ENCODE measurements at regions not wholly inside any gene's neighbourhood (a gene's known extent, or its start where the extent isn't known, plus 50 kb on each side); places are given as distances from the start of the nearest gene placed in this dataset.

- Mint-ChIP-seq H3K36me3 (ENCODE audit: insufficient read depth, unreplicated experiment) (no peaks in the 10 kb centered on the region), H3K9me3 (ENCODE audit: low read depth, unreplicated experiment) (peaks cover 2% of the 10 kb centered on the region), H3K4me3 (ENCODE audit: low read depth, unreplicated experiment) (no peak overlapping the region), H3K4me1 (ENCODE audit: low read depth, unreplicated experiment) (peaks cover 25% of the 10 kb centered on the region), H3K27me3 (ENCODE audit: unreplicated experiment) (no peaks in the 10 kb centered on the region), H3K27ac (ENCODE audit: unreplicated experiment) (peak overlapping the region; percentile 1)
- intact Hi-C loops (cut with micrococcal nuclease; ENCODE audit: unreplicated experiment), result no loop called here
- no peak for DNase-seq
- BruUV-seq (replicated peaks), result no TSS peak
- CTCF ChIA-PET, result no interaction called here
- no peak for TF ChIP-seq CTCF (IDR thresholded peaks at IDR 0.05; ENCODE audit: unreplicated experiment)
Observed at GRCh38 chr5:93055971-93056370, 525.0 kb downstream of the NR2F1-AS1 start.

GRCh38 chr5:93055561-93055960 lies 525.5 kb downstream of the NR2F1-AS1 start:
- Mint-ChIP-seq H3K4me3 (ENCODE audit: low read depth, unreplicated experiment) (no peak overlapping the region), H3K4me1 (ENCODE audit: low read depth, unreplicated experiment) (peaks cover 25% of the 10 kb centered on the region), H3K36me3 (ENCODE audit: insufficient read depth, unreplicated experiment) (no peaks in the 10 kb centered on the region), H3K27me3 (ENCODE audit: unreplicated experiment) (no peaks in the 10 kb centered on the region), H3K9me3 (ENCODE audit: low read depth, unreplicated experiment) (peaks cover 2% of the 10 kb centered on the region), H3K27ac (ENCODE audit: unreplicated experiment) (peak overlapping the region; percentile 1)
- BruUV-seq (replicated peaks), result no TSS peak
- no peak for TF ChIP-seq CTCF (IDR thresholded peaks at IDR 0.05; ENCODE audit: unreplicated experiment)
- CTCF ChIA-PET, result no interaction called here
- intact Hi-C loops (cut with micrococcal nuclease; ENCODE audit: unreplicated experiment), result no loop called here
- DNase-seq, result no peak

- no peak for TF ChIP-seq CTCF (IDR thresholded peaks at IDR 0.05; ENCODE audit: unreplicated experiment)
- Mint-ChIP-seq H3K27me3 (ENCODE audit: unreplicated experiment) (no peaks in the 10 kb centered on the region), H3K4me3 (ENCODE audit: low read depth, unreplicated experiment) (no peak overlapping the region), H3K36me3 (ENCODE audit: insufficient read depth, unreplicated experiment) (no peaks in the 10 kb centered on the region), H3K4me1 (ENCODE audit: low read depth, unreplicated experiment) (peaks cover 22% of the 10 kb centered on the region), H3K9me3 (ENCODE audit: low read depth, unreplicated experiment) (peaks cover 2% of the 10 kb centered on the region), H3K27ac (ENCODE audit: unreplicated experiment) (no peak overlapping the region)
- CTCF ChIA-PET, result interaction anchor here (0.6 kb wide), 1 partner anchor 148 kb away, joined by 3 read pairs; no protein-coding TSS in a partner anchor
- BruUV-seq (replicated peaks), result no TSS peak
- DNase-seq, result no peak
- intact Hi-C loops (cut with micrococcal nuclease; ENCODE audit: unreplicated experiment), result no loop called here
Observed at GRCh38 chr5:93054424-93055163, 526.4 kb downstream of the NR2F1-AS1 start.

GRCh38 chr5:93053825-93054224 lies 527.2 kb downstream of the NR2F1-AS1 start:
- Mint-ChIP-seq H3K27me3 (ENCODE audit: unreplicated experiment) (no peaks in the 10 kb centered on the region), H3K27ac (ENCODE audit: unreplicated experiment) (no peak overlapping the region), H3K4me3 (ENCODE audit: low read depth, unreplicated experiment) (no peak overlapping the region), H3K9me3 (ENCODE audit: low read depth, unreplicated experiment) (no peaks in the 10 kb centered on the region), H3K4me1 (ENCODE audit: low read depth, unreplicated experiment) (peaks cover 19% of the 10 kb centered on the region), H3K36me3 (ENCODE audit: insufficient read depth, unreplicated experiment) (no peaks in the 10 kb centered on the region)
- BruUV-seq (replicated peaks), result no TSS peak
- intact Hi-C loops (cut with micrococcal nuclease; ENCODE audit: unreplicated experiment), result no loop called here
- TF ChIP-seq CTCF (IDR thresholded peaks at IDR 0.05; ENCODE audit: unreplicated experiment), result no peak
- DNase-seq, result no peak
- CTCF ChIA-PET, result interaction anchor here (1.0 kb wide), 1 partner anchor 14 kb away, joined by 3 read pairs; no protein-coding TSS in a partner anchor
